NCI-H128 (cell line): ENCODE measurements at regions not wholly inside any gene's neighbourhood (a gene's known extent, or its start where the extent isn't known, plus 50 kb on each side); places are given as distances from the start of the nearest gene placed in this dataset.
"Not testable (repeated sequence)": the region's sequence is repeated elsewhere in the genome, so short reads cannot be mapped to it uniquely, and the experiment has no call there.

ENCODE experiments used
- DNase-seq: peaks from one replicate; lab custom pipeline; 2025; ENCODE audit not compliant: unreplicated experiment; lab: John Stamatoyannopoulos, UW

GRCh38 chr2:133871545-133872209 lies 303.4 kb upstream of the NCKAP5 start:
- DNase-seq, result no peak

GRCh38 chr2:133878326-133878725 lies 310.1 kb upstream of the NCKAP5 start:
- no peak for DNase-seq

GRCh38 chr2:133879703-133880102 lies 311.4 kb upstream of the NCKAP5 start:
- DNase-seq, result no peak

GRCh38 chr2:133882159-133882558 lies 313.9 kb upstream of the NCKAP5 start:
- not testable (repeated sequence) for DNase-seq

- no peak for DNase-seq
Observed at GRCh38 chr2:133884739-133885381, 316.6 kb upstream of the NCKAP5 start.

- no peak for DNase-seq
Observed at GRCh38 chr2:133885847-133886246, 317.6 kb upstream of the NCKAP5 start.

- peak; percentile 37 for DNase-seq
Observed at GRCh38 chr2:133886735-133887675, 318.7 kb upstream of the NCKAP5 start.

- DNase-seq, result no peak
Observed at GRCh38 chr2:133887676-133888040, 319.4 kb upstream of the NCKAP5 start.

- DNase-seq, result no peak
Observed at GRCh38 chr2:133888107-133888506, 319.8 kb upstream of the NCKAP5 start.

GRCh38 chr2:133888621-133889219 lies 320.5 kb upstream of the NCKAP5 start:
- DNase-seq, result no peak

GRCh38 chr2:133892352-133892913 lies 324.2 kb upstream of the NCKAP5 start:
- DNase-seq, result no peak

- no peak for DNase-seq
Observed at GRCh38 chr2:133894429-133894828, 326.2 kb upstream of the NCKAP5 start.

GRCh38 chr2:133897838-133898237 lies 329.6 kb upstream of the NCKAP5 start:
- not testable (repeated sequence) for DNase-seq

GRCh38 chr2:133900909-133901308 lies 332.6 kb upstream of the NCKAP5 start:
- no peak for DNase-seq

GRCh38 chr2:133906396-133906795 lies 338.1 kb upstream of the NCKAP5 start:
- DNase-seq, result no peak

GRCh38 chr2:133906926-133907325 lies 338.7 kb upstream of the NCKAP5 start:
- no peak for DNase-seq

- no peak for DNase-seq
Observed at GRCh38 chr2:133908171-133908570, 339.9 kb upstream of the NCKAP5 start.

GRCh38 chr2:133918141-133918540 lies 335.7 kb upstream of the MGAT5 start:
- no peak for DNase-seq

GRCh38 chr2:133919285-133919684 lies 334.6 kb upstream of the MGAT5 start:
- no peak for DNase-seq

- DNase-seq, result no peak
Observed at GRCh38 chr2:133927894-133928293, 326.0 kb upstream of the MGAT5 start.

- no peak for DNase-seq
Observed at GRCh38 chr2:133936096-133936495, 317.8 kb upstream of the MGAT5 start.
